Muscle of leg (tissue), 3 donors: ENCODE measurements at regions not wholly inside any gene's neighbourhood (a gene's known extent, or its start where the extent isn't known, plus 50 kb on each side); places are given as distances from the start of the nearest gene placed in this dataset.

Source experiments
- DNase-seq: peaks from one replicate; pipeline ENCODE4 v3.0.0; 2013
- H3K27ac ChIP-seq: one replicate; pipeline ENCODE4 v1.5.1; 2013; ENCODE audit warnings: mild to moderate bottlenecking, low read length, control low read depth
- H3K27me3 ChIP-seq: one replicate; pipeline ENCODE4 v1.6.1; 2013; ENCODE audit warnings: low read length; ENCODE audit not compliant: control insufficient read depth, insufficient read depth
- H3K36me3 ChIP-seq: one replicate; pipeline ENCODE4 v1.6.1; 2013; ENCODE audit warnings: low read length; ENCODE audit not compliant: control insufficient read depth, insufficient read depth
- H3K4me1 ChIP-seq: one replicate; pipeline ENCODE4 v1.6.1; 2013; ENCODE audit warnings: low read length; ENCODE audit not compliant: control insufficient read depth, insufficient read depth
- H3K4me3 ChIP-seq: one replicate; pipeline ENCODE4 v1.5.1; 2013; ENCODE audit warnings: low read length, control low read depth
- H3K9me3 ChIP-seq: replicated peaks from 2 replicates; pipeline ENCODE4 v1.6.1; 2013; ENCODE audit warnings: low read depth, low read length; ENCODE audit not compliant: control insufficient read depth
- WGBS: methylation state at CpG from one replicate; pipeline ENCODE4 v1.1.5; 2013; ENCODE audit warnings: missing lambda C conversion rate; ENCODE audit not compliant: insufficient coverage; 5-methylcytosine and 5-hydroxymethylcytosine counted together

DNA sequence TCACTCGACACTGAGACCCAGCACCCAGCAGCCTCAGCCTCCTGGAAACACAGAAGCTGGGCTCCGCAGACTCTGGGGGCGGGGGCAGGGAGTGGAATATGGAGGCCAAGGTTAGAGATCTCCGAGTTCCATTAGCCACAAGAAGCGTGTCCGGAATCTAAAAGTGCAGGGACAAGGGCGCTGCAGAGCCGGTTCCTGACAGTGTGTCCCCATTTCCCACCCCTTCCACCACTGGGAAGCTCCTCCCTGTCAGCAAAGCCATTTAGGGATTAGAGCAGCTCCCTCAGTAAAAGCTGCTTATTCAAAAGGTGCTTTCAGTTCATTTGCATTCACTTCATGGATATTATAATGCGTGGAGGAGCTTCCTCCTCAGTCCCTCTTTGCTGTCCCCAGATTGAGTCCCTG lies 74.1 kb upstream of the HSPA9 start:
- peaks cover 8% of the 10 kb centered on the region for H3K27me3 ChIP-seq
- WGBS: 65% methylated on average over 2 of the region's 9 CpGs
- H3K4me3 ChIP-seq: no peak overlapping the region
- no peaks in the 10 kb centered on the region for H3K9me3 ChIP-seq
- no peak overlapping the region for H3K27ac ChIP-seq
- peaks cover 45% of the 10 kb centered on the region for H3K4me1 ChIP-seq
- no peaks in the 10 kb centered on the region for H3K36me3 ChIP-seq
- DNase-seq: no peak

DNA sequence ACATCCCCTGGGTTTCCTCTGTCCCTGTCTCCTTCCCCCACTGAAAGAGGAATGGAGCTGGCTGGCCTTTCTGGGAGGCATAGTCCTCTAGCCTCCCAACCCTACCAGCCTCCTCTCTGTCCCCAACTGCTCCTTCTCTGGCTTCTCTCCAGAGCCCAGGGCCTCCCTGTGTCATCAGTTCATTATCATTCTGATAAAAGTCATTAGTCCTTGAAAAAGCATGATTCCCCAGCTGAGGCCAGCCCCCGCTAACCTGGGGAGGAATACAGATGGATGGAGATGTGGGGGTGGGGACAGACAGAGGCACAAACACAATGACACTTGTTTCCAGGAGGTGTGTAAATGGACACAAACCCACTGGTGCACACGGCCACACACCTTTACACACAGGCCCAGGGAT lies 73.6 kb upstream of the HSPA9 start:
- no peak overlapping the region for H3K4me3 ChIP-seq
- WGBS: no CpG with 5 or more reads among the region's 2 CpGs
- H3K4me1 ChIP-seq: peaks cover 41% of the 10 kb centered on the region
- H3K9me3 ChIP-seq: no peaks in the 10 kb centered on the region
- no peak overlapping the region for H3K27ac ChIP-seq
- H3K36me3 ChIP-seq: no peaks in the 10 kb centered on the region
- peaks cover 8% of the 10 kb centered on the region for H3K27me3 ChIP-seq
- no peak for DNase-seq

DNA sequence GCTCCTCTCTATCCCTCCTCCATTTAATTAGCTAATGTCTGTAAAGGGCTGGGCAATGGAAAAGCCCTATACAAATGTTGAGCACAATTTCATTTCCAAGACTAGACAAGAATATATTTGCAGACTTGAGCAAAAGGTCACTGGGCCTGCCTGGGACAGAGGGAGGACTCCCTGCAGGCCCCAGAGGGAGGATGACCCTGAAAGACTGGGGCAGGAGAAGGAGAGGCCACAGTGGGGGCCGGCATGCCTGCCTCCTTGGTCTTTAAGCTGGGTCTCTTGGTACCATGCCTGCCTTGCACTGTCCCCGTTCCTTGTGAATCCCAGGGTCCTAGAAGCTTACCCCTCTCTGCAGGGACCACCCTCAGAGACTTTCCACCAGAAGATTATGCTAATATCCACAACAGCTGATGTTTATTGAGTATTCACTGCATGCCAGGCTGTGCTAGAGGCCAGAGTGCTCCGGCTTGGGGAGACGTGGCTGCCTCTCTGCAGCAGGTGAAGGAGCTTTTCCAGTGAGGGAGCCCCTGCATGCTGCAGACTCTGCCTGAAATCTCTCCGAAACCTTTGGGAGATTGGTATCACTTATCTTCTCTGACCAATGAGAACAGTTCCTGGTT lies 72.7 kb upstream of the HSPA9 start:
- Histone ChIP-seq H3K4me3 (no peak overlapping the region), H3K9me3 (no peaks in the 10 kb centered on the region), H3K36me3 (no peaks in the 10 kb centered on the region), H3K27ac (no peak overlapping the region), H3K27me3 (peaks cover 6% of the 10 kb centered on the region), H3K4me1 (peaks cover 41% of the 10 kb centered on the region)
- WGBS: 50% methylated on average over 4 of the region's 5 CpGs
- no peak for DNase-seq

DNA sequence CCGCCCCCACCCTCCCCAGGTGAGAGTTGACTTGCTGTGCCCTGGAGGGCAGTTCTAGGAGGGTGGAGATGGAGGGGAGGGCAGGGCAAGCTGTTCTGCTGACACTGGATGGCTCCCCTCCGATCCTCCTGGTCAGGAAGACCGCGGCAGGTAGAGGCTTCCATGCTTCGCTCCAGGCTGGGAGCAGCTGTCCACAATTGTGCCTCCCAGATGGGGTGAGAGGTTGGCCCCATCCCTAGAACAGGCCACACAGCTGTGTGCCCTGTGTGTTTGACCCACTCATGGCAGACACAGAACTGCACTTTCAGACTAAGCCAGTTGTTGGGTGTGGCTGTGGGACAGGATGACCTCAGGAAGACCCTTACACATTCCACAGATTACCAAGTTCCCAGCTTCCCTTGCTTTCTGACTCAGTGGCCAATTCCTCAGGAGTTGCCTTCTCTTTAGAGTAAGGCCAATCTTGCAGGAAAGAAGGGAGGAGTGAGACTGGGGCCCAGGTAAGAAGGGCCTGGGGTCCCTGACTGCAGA lies 72.1 kb upstream of the HSPA9 start:
- Histone ChIP-seq H3K36me3 (no peaks in the 10 kb centered on the region), H3K4me1 (peaks cover 41% of the 10 kb centered on the region), H3K27me3 (peaks cover 4% of the 10 kb centered on the region), H3K9me3 (no peaks in the 10 kb centered on the region), H3K4me3 (no peak overlapping the region), H3K27ac (no peak overlapping the region)
- WGBS: 63% methylated on average over 2 of the region's 5 CpGs
- no peak for DNase-seq

DNA sequence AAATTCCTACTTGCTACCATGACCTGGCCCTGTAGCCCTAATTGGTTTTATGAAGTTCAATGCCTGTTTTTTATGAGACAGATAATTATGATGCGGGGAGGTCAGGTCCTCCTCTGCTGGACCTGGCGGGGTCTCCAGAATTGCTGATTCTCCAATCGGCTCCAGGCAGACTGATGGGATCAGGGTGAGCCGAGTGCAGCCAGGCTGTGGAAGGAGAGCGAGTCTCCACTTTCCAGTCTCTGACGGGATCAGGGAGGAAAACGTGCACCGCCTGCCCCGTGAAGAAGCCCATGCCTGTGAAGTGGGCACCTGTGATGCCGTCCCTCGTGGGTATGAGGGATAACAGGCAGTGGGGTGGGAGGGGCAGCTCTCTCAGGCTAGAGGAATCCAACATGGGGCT lies 71.5 kb upstream of the HSPA9 start:
- H3K9me3 ChIP-seq: no peaks in the 10 kb centered on the region
- H3K4me3 ChIP-seq: no peak overlapping the region
- no peak overlapping the region for H3K27ac ChIP-seq
- H3K36me3 ChIP-seq: no peaks in the 10 kb centered on the region
- 60% methylated on average over 11 of the region's 11 CpGs for WGBS
- no peak for DNase-seq
- peaks cover 41% of the 10 kb centered on the region for H3K4me1 ChIP-seq
- H3K27me3 ChIP-seq: peaks cover 4% of the 10 kb centered on the region

DNA sequence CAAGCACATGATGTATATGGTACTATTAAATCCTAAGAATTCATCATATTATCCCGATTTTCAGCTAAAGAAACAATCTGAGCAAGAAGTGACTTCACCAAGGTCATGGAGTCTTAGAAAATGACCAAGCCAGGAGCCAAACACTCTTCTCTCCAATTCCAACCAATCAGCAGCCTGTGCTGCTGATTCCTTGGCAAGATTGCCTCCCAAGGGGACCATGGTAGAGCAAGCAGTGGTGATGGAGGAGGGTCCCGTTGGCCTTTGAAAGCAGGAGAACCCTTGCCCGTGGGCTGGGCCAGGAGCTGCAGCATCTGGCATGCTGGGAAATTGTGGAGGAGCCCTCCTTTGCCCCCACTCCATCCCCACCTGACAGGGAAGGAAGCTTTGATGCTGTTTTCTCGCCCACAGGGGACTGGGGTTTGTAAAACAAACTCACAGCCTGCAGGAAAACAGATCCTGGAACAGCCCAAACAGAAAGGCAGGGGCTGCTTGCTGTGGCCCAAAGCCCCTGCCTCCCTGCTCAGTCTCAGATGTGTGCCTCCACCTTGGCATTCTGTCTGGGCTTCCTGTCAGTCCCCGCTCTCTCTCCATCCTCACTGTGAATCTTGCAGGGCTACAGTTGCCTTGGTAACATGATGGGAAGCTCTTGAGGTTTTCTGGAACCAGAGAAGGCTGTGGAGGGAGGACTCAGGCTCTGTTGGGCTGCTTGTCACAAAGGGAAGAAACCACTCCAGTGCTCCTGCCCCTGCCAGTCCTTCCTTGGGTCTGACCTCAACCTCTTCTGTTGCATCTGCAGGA lies 70.8 kb upstream of the HSPA9 start:
- Histone ChIP-seq H3K27ac (no peak overlapping the region), H3K4me3 (no peak overlapping the region), H3K4me1 (peaks cover 37% of the 10 kb centered on the region), H3K36me3 (no peaks in the 10 kb centered on the region), H3K9me3 (no peaks in the 10 kb centered on the region), H3K27me3 (peaks cover 4% of the 10 kb centered on the region)
- no CpG with 5 or more reads among the region's 5 CpGs for whole genome bisulfite sequencing
- DNase-seq: no peak

DNA sequence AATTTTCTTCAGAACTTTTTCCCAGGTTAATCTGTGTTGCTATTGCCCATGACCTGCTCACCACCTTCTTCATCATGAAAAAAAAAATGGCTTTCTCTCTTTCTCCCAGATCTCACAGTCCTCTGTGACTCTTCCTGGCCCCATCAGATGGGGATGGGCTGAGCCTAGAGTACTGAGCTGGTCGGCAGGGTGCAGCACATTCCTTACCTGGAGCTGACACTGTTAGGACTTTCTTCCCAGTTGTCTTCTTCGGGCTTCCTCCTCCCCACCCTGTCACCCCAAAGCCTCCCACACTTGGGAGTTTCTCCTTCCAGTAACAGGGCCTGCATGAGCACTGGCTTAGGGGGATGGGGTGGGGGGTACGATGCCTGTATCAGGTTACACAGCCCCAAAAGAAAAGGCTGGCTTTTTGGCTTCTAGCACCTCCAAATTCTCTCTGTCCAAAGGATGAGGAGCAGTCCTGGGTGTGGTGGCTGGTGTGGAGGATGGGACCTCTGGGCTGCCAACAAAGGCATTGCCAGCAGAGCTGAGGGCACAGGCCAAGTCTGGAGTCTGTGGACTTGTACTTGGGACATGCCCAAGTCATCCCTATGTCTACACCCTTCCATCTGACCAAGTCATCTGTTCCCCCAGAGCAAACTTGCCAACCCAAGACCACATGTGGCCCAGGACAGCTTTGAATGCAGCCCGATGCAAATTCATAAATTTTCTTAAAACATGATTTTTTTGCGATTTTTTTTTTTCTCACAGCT lies 68.0 kb upstream of the HSPA9 start:
- Histone ChIP-seq H3K27ac (no peak overlapping the region), H3K4me1 (peaks cover 17% of the 10 kb centered on the region), H3K36me3 (no peaks in the 10 kb centered on the region), H3K9me3 (no peaks in the 10 kb centered on the region), H3K4me3 (no peak overlapping the region), H3K27me3 (no peaks in the 10 kb centered on the region)
- no peak for DNase-seq
- 21% methylated on average over 2 of the region's 5 CpGs for WGBS

DNA sequence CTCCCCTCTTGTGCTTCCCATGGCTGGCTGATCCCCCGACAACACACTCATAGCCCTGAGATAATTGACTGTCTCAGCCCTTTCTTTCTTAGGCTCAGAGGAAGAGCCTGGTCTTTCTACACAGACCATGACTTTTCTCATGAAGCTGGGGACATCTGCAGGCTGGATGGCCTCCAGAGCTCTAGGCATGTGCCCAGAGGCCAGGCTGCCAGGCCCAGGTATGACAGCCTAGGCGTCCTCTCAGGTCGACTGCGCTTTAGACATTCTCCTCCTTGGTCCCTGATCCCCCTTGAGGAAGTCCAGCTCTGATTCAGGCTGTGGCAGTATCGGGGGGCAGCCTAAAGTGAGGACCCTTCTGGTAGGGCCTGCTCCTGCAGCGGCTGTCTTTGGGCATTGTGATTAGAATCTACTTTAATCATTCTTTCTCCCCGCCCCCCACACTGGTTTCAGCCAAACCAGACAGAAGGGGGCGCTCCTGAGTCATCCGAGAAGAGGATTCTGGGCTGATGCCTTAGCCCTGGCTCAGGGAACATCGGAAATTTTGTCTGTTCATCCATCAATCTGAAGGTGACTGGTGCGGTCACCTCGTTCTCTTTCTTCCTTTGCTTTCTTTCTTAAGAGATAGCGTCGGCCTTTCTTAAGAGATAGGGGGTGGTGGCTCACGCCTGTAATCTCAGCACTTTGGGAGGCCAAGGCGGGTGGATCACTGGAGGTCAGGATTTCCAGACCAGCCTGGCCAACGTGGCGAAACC lies 66.5 kb upstream of the HSPA9 start:
- WGBS: 52% methylated on average over 15 of the region's 18 CpGs
- H3K4me3 ChIP-seq: no peak overlapping the region
- no peaks in the 10 kb centered on the region for H3K27me3 ChIP-seq
- peak; percentile 54 for DNase-seq
- H3K36me3 ChIP-seq: no peaks in the 10 kb centered on the region
- H3K9me3 ChIP-seq: no peaks in the 10 kb centered on the region
- peaks cover 2% of the 10 kb centered on the region for H3K4me1 ChIP-seq
- H3K27ac ChIP-seq: no peak overlapping the region

DNA sequence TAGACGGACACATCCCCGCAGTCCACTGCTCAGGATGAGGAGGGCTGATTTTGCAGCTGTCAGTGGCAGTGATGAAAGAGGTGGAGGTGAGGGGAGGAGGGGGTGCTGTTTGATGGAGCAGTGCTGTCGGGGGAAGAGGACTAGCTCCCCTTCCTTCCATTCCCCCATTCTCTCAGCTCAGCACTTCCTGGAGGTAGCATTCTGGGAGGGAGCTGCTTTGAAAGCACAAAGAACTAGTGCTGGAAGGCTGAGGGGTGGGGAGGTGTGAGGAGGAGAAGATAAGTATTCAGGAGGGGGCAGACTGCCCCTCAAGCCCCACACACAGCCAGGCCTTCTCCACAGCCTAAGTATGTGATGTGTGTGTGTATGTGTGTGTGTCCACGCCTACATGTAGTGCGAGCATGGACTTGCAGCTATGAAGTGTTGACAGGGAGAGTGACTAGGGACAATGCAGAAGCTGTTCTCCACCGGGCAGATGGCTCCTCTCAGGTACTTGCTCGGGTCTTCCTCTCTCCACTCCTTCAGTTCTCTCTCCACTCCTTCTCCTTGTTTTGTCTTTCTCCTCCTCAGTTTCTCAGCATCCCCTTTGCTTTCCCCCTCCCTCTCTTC lies 65.5 kb upstream of the HSPA9 start:
- no peak for DNase-seq
- no peaks in the 10 kb centered on the region for H3K36me3 ChIP-seq
- H3K4me1 ChIP-seq: no peaks in the 10 kb centered on the region
- WGBS: 15% methylated on average over 2 of the region's 7 CpGs
- no peak overlapping the region for H3K27ac ChIP-seq
- H3K9me3 ChIP-seq: no peaks in the 10 kb centered on the region
- no peak overlapping the region for H3K4me3 ChIP-seq
- H3K27me3 ChIP-seq: no peaks in the 10 kb centered on the region
